ENCODE measurements at regions not wholly inside any gene's neighbourhood (a gene's known extent, or its start where the extent isn't known, plus 50 kb on each side); places are given as distances from the start of the nearest gene placed in this dataset.

GRCh38 chr2:219864154-219864553 lies 236.7 kb downstream of the SLC4A3 start:
- Histone ChIP-seq H3K27ac (ENCODE audit: low read length) (no peak overlapping the region), H3K27me3 (ENCODE audit: insufficient read depth, low read depth, low read length) (no peaks in the 10 kb centered on the region), H3K9ac (ENCODE audit: low read length) (no peak overlapping the region), H2AFZ (ENCODE audit: low read depth, low read length) (no peak overlapping the region), H3K9me3 (ENCODE audit: low read length) (no peaks in the 10 kb centered on the region), H3K36me3 (ENCODE audit: insufficient read depth, low read length) (no peaks in the 10 kb centered on the region), H3K4me2 (ENCODE audit: low read length) (no peak overlapping the region), H3F3A (ENCODE audit: insufficient read depth, low read length, poor library complexity, severe bottlenecking) (no peaks in the 10 kb centered on the region), H4K20me1 (ENCODE audit: insufficient read depth) (no peaks in the 10 kb centered on the region), H3K9me2 (ENCODE audit: insufficient read depth, low read length) (no peaks in the 10 kb centered on the region), H3K79me2 (replicated peaks; ENCODE audit: insufficient read depth, low read length) (no peaks in the 10 kb centered on the region), H3K4me3 (ENCODE audit: low read length) (no peak overlapping the region)
- TF ChIP-seq CTCF (IDR thresholded peaks at IDR 0.05; ENCODE audit: poor library complexity, severe bottlenecking) = no peak
- no peak for TF ChIP-seq EZH2 (IDR thresholded peaks at IDR 0.05; ENCODE audit: borderline replicate concordance, insufficient read depth, low read length, poor library complexity, severe bottlenecking)
- no peak for TF ChIP-seq TAF1 (IDR thresholded peaks at IDR 0.05; ENCODE audit: low read depth)
- TF ChIP-seq SMC3 (conservative IDR thresholded peaks at IDR 0.05; ENCODE audit: poor library complexity) = no peak
- TF ChIP-seq REST (IDR thresholded peaks at IDR 0.05; ENCODE audit: borderline replicate concordance) = no peak
- no peak for TF ChIP-seq EP300 (conservative IDR thresholded peaks at IDR 0.05; ENCODE audit: poor library complexity, severe bottlenecking)
- TF ChIP-seq POLR2AphosphoS5 (IDR thresholded peaks at IDR 0.05) = no peak
- TF ChIP-seq RAD21 (conservative IDR thresholded peaks at IDR 0.05) = no peak
- no peak for TF ChIP-seq MXI1 (conservative IDR thresholded peaks at IDR 0.05; ENCODE audit: poor library complexity, severe bottlenecking)

GRCh38 chr2:219868635-219869034 lies 241.2 kb downstream of the SLC4A3 start:
- Histone ChIP-seq H3K79me2 (replicated peaks; ENCODE audit: insufficient read depth, low read length) (no peaks in the 10 kb centered on the region), H3K27me3 (ENCODE audit: insufficient read depth, low read depth, low read length) (no peaks in the 10 kb centered on the region), H3K4me2 (ENCODE audit: low read length) (no peak overlapping the region), H3K36me3 (ENCODE audit: insufficient read depth, low read length) (no peaks in the 10 kb centered on the region), H3K9me2 (ENCODE audit: insufficient read depth, low read length) (no peaks in the 10 kb centered on the region), H3K9me3 (ENCODE audit: low read length) (no peaks in the 10 kb centered on the region), H4K20me1 (ENCODE audit: insufficient read depth) (no peaks in the 10 kb centered on the region), H3K27ac (ENCODE audit: low read length) (no peak overlapping the region), H3K9ac (ENCODE audit: low read length) (no peak overlapping the region), H3F3A (ENCODE audit: insufficient read depth, low read length, poor library complexity, severe bottlenecking) (peaks cover 4% of the 10 kb centered on the region), H3K4me3 (ENCODE audit: low read length) (no peak overlapping the region), H2AFZ (ENCODE audit: low read depth, low read length) (no peak overlapping the region)
- TF ChIP-seq TAF1 (IDR thresholded peaks at IDR 0.05; ENCODE audit: low read depth) = no peak
- no peak for TF ChIP-seq EP300 (conservative IDR thresholded peaks at IDR 0.05; ENCODE audit: poor library complexity, severe bottlenecking)
- TF ChIP-seq SMC3 (conservative IDR thresholded peaks at IDR 0.05; ENCODE audit: poor library complexity) = no peak
- no peak for TF ChIP-seq RAD21 (conservative IDR thresholded peaks at IDR 0.05)
- no peak for TF ChIP-seq CTCF (IDR thresholded peaks at IDR 0.05; ENCODE audit: poor library complexity, severe bottlenecking)
- no peak for TF ChIP-seq MXI1 (conservative IDR thresholded peaks at IDR 0.05; ENCODE audit: poor library complexity, severe bottlenecking)
- no peak for TF ChIP-seq EZH2 (IDR thresholded peaks at IDR 0.05; ENCODE audit: borderline replicate concordance, insufficient read depth, low read length, poor library complexity, severe bottlenecking)
- no peak for TF ChIP-seq REST (IDR thresholded peaks at IDR 0.05; ENCODE audit: borderline replicate concordance)
- TF ChIP-seq POLR2AphosphoS5 (IDR thresholded peaks at IDR 0.05) = no peak
